ENCODE measurements at regions not wholly inside any gene's neighbourhood (a gene's known extent, or its start where the extent isn't known, plus 50 kb on each side); places are given as distances from the start of the nearest gene placed in this dataset.

DNA sequence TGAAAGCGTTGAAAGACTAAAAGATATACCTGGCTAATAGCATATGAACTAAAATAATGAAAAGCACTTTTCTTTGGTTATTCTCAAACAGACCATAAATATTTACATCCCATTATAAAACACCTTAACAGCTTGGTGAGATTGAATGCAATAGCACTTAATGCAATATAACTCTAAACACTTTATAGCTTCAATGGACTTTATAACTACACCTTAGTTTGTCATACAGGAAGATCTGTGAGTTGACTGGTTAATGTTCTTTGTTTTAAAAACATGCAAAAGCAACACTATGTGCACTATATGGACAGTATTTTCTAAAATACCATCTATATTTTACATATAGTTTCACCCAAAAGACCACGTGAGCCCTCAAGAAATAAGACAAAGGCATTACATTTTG lies 353.3 kb upstream of the ACVR2A start:
- Histone ChIP-seq H3K9ac (ENCODE audit: low read length) (no peak overlapping the region), H3K27ac (ENCODE audit: low read depth, low read length) (no peak overlapping the region), H3K36me3 (ENCODE audit: control insufficient read depth, insufficient read depth, low read length) (no peaks in the 10 kb centered on the region), H3K4me3 (ENCODE audit: low read depth, low read length) (no peak overlapping the region), H3K4me1 (ENCODE audit: control insufficient read depth, insufficient read depth, low read length) (peaks cover 21% of the 10 kb centered on the region), H3K9me3 (ENCODE audit: control insufficient read depth, insufficient read depth, low read depth, low read length) (no peaks in the 10 kb centered on the region), H3K27me3 (ENCODE audit: control insufficient read depth, insufficient read depth, low read length) (no peaks in the 10 kb centered on the region)

DNA sequence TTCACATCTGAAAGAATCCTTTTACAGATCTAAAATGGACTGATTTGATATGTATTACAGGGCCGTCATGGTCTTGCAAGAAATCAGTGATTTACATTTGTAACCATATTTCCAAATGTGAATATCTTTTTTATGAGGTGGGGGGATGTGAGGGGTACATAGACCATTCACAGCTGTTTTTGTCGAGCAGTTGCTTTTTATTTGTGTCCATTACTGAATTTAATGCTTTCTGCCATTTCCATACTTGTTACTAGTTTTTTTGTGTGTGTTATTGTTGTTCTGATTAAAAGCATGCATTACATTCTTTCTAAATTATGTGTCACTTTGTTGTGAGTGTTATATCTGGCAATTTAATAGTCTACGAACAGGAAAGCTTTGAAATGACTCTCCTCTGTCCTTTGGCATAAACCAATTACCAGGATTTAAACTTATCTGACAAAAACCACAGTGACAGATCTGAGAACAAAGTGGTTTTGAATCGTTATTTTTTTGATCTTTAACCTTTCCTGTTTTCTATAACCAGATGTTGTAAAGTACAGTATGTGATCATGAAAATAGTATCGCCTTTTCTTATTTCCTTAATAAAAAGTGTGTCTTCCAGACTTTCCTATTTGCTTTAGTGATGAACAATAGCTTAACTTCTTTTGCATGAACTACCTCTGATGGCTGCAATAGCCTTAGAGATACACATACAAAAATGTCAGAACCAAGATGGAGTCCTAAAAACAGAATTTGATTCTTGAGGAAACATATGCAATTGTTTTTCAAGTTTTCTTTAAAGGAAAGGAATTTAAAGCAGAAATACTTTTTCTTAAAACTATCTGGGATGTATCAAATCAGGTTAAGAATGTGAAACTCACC lies 354.2 kb upstream of the ACVR2A start:
- Histone ChIP-seq H3K27me3 (ENCODE audit: control insufficient read depth, insufficient read depth, low read length) (no peaks in the 10 kb centered on the region), H3K9me3 (ENCODE audit: control insufficient read depth, insufficient read depth, low read depth, low read length) (no peaks in the 10 kb centered on the region), H3K27ac (ENCODE audit: low read depth, low read length) (no peak overlapping the region), H3K4me3 (ENCODE audit: low read depth, low read length) (no peak overlapping the region), H3K4me1 (ENCODE audit: control insufficient read depth, insufficient read depth, low read length) (peaks cover 30% of the 10 kb centered on the region), H3K9ac (ENCODE audit: low read length) (no peak overlapping the region), H3K36me3 (ENCODE audit: control insufficient read depth, insufficient read depth, low read length) (no peaks in the 10 kb centered on the region)

DNA sequence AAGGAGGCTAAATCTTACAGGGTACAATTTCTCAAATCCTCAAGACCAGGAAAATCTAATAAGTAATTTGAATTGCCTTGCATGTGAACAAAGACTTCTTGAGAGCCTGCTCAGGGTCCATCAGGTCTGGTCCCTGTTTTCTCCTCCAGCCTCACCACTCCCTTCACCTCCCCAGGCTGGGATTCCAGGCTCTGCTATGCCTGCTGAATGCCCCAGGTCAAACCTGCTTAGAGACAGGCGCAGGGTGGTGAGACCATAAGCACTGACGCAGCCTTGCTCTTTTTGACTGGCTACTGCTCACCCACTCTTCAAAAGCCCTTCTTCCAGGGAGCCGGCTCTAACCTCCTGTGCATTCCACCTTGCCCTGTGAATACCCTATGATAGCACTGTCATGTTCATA lies 356.4 kb upstream of the ACVR2A start:
- H3K9ac ChIP-seq (ENCODE audit: low read length), result no peak overlapping the region
- H3K9me3 ChIP-seq (ENCODE audit: control insufficient read depth, insufficient read depth, low read depth, low read length), result no peaks in the 10 kb centered on the region
- no peak overlapping the region for H3K27ac ChIP-seq (ENCODE audit: low read depth, low read length)
- H3K27me3 ChIP-seq (ENCODE audit: control insufficient read depth, insufficient read depth, low read length), result no peaks in the 10 kb centered on the region
- no peak overlapping the region for H3K4me3 ChIP-seq (ENCODE audit: low read depth, low read length)
- H3K4me1 ChIP-seq (ENCODE audit: control insufficient read depth, insufficient read depth, low read length), result peaks cover 41% of the 10 kb centered on the region
- no peaks in the 10 kb centered on the region for H3K36me3 ChIP-seq (ENCODE audit: control insufficient read depth, insufficient read depth, low read length)

- H3K4me1 ChIP-seq (ENCODE audit: control insufficient read depth, insufficient read depth, low read length), result peaks cover 44% of the 10 kb centered on the region
- H3K27me3 ChIP-seq (ENCODE audit: control insufficient read depth, insufficient read depth, low read length), result no peaks in the 10 kb centered on the region
- H3K36me3 ChIP-seq (ENCODE audit: control insufficient read depth, insufficient read depth, low read length), result no peaks in the 10 kb centered on the region
- H3K9ac ChIP-seq (ENCODE audit: low read length), result peak overlapping the region; percentile 16
- H3K27ac ChIP-seq (ENCODE audit: low read depth, low read length), result no peak overlapping the region; the same call in 1 of the 2 replicates
- H3K9me3 ChIP-seq (ENCODE audit: control insufficient read depth, insufficient read depth, low read depth, low read length), result no peaks in the 10 kb centered on the region
- H3K4me3 ChIP-seq (ENCODE audit: low read depth, low read length), result no peak overlapping the region
These were observed 356.9 kb upstream of the ACVR2A start for GRCh38 chr2:147487978-147488289.

DNA sequence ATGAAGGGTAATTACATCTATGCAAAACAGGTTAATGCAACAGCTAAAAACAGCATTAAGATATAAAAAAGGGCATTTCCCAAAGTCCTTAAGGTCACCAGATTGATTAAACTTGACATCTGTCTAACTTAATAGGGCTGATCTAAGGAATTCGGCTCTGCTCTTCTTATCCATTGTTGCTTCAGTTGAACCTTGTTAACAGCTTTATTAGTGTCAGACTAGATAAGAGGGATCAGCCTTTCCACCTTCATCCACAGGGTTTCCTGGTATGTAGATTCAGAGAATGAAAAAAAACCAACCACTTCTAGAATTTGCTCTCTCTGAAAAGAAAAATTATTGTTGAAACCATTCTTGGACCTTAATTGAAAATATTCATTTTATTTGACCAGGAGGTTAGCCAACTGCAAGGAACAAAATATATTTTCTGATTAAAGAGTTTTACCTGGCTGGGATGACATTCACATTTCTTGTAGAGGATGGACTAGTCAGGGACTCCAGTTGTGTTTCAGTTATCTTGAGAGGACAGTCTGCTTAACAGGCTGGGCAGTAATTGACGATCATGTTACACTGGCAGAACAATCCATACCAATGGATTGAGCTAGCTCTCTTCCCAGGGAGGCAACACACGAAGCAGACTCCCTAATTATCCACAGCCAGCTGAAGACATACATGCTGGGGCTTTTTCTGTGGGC lies 357.4 kb upstream of the ACVR2A start:
- no peaks in the 10 kb centered on the region for H3K9me3 ChIP-seq (ENCODE audit: control insufficient read depth, insufficient read depth, low read depth, low read length)
- no peaks in the 10 kb centered on the region for H3K27me3 ChIP-seq (ENCODE audit: control insufficient read depth, insufficient read depth, low read length)
- H3K27ac ChIP-seq (ENCODE audit: low read depth, low read length), result no peak overlapping the region; the same call in 1 of the 2 replicates
- H3K9ac ChIP-seq (ENCODE audit: low read length), result peak overlapping the region; percentile 16
- H3K4me3 ChIP-seq (ENCODE audit: low read depth, low read length), result no peak overlapping the region
- peaks cover 45% of the 10 kb centered on the region for H3K4me1 ChIP-seq (ENCODE audit: control insufficient read depth, insufficient read depth, low read length)
- H3K36me3 ChIP-seq (ENCODE audit: control insufficient read depth, insufficient read depth, low read length), result no peaks in the 10 kb centered on the region

DNA sequence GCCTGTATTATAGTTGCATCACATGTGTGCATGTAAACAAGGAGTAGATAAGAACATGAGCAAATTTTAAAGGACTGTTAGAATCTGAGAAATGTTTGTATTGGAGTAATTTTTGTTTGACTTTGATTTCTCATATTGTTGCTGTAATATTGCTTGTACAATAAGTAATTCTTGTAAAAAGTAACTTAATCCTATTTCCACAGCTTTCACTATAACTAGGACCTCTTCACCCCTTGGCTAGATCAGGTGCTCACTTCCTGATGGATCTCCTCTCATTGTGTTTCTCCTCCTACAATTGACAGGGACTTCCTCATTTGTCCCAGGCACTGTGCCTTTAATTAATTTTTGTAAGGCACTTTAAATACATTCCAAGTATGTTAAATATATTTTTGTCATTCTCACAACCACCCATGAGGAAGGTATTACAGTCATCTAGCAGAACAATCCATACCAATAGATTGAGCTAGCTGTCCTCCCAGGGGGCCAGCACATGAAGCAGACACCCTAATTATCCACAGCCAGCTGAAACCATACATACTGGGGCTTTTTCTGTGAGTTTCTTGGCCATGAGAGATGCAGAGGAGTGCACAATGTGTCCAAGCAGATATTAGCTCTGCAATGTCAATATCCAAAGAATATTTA lies 359.5 kb upstream of the ACVR2A start:
- Histone ChIP-seq H3K27me3 (ENCODE audit: control insufficient read depth, insufficient read depth, low read length) (no peaks in the 10 kb centered on the region), H3K4me3 (ENCODE audit: low read depth, low read length) (no peak overlapping the region), H3K9me3 (ENCODE audit: control insufficient read depth, insufficient read depth, low read depth, low read length) (no peaks in the 10 kb centered on the region), H3K27ac (ENCODE audit: low read depth, low read length) (0 out of 2 replicates have a peak overlapping the region, but pooled peaks have one; percentile 28), H3K4me1 (ENCODE audit: control insufficient read depth, insufficient read depth, low read length) (peaks cover 56% of the 10 kb centered on the region), H3K9ac (ENCODE audit: low read length) (no peak overlapping the region), H3K36me3 (ENCODE audit: control insufficient read depth, insufficient read depth, low read length) (no peaks in the 10 kb centered on the region)

DNA sequence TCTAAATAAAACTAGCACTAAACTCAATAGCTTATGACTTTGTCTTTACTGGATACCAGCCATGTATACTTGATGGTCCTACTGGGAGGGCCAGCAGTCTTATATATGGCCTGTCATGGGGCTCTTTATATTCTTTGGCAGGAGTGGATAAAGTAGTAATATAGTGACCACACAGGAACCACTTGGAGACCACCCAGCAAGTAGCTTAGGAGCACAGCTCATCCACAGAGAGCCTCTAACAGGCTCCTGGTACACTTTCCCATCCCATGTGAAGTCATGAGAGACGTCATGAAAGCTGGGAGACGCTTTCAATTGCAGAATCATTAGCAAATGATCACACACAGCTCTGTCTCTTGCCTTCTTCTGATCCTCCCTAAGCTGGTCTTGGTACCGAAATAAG lies 360.9 kb upstream of the ACVR2A start:
- Histone ChIP-seq H3K9me3 (ENCODE audit: control insufficient read depth, insufficient read depth, low read depth, low read length) (no peaks in the 10 kb centered on the region), H3K4me3 (ENCODE audit: low read depth, low read length) (no peak overlapping the region), H3K9ac (ENCODE audit: low read length) (no peak overlapping the region), H3K27ac (ENCODE audit: low read depth, low read length) (no peak overlapping the region), H3K36me3 (ENCODE audit: control insufficient read depth, insufficient read depth, low read length) (no peaks in the 10 kb centered on the region), H3K4me1 (ENCODE audit: control insufficient read depth, insufficient read depth, low read length) (peaks cover 53% of the 10 kb centered on the region), H3K27me3 (ENCODE audit: control insufficient read depth, insufficient read depth, low read length) (no peaks in the 10 kb centered on the region)

GRCh38 chr2:147482916-147483669 lies 361.7 kb upstream of the ACVR2A start:
- Histone ChIP-seq H3K36me3 (ENCODE audit: control insufficient read depth, insufficient read depth, low read length) (no peaks in the 10 kb centered on the region), H3K4me1 (ENCODE audit: control insufficient read depth, insufficient read depth, low read length) (peaks cover 47% of the 10 kb centered on the region), H3K9ac (ENCODE audit: low read length) (no peak overlapping the region), H3K9me3 (ENCODE audit: control insufficient read depth, insufficient read depth, low read depth, low read length) (no peaks in the 10 kb centered on the region), H3K4me3 (ENCODE audit: low read depth, low read length) (no peak overlapping the region), H3K27me3 (ENCODE audit: control insufficient read depth, insufficient read depth, low read length) (no peaks in the 10 kb centered on the region), H3K27ac (ENCODE audit: low read depth, low read length) (no peak overlapping the region)

DNA sequence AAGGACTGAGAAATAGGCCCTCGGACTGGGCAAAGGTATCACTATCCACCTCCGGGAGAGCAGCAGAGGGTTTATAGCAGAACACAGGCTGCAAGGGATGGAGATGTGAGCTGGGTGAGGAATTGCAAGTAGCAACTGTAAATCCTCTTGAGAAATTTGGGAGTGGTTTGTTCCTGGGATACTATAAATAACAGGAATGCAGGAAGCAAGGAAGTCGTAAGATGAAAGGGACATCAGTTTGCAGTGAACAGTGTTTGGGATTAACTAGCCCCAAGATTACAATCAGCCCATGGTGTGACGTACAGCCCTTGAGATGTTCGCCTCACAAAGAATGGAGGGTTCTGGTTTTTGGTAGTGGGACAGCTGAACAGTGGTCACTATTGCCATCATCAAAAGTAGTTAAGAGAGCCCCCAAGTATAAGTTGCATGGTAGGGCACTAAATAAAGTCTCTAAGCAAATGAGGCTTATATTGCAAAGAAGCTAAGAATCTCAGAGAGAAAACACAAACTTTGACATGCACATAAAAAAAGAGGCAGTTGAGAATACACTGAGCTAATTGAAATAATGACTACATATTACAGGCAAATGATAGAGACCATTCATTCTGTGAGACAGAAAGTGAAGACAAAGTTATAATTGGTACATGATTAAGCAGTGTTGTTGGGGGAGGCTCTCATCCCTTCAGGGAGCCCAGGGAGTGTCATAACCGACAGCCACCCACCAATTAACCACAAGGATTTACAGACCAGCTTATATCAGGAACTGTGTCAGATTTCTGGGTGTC lies 362.5 kb upstream of the ACVR2A start:
- Histone ChIP-seq H3K4me1 (ENCODE audit: control insufficient read depth, insufficient read depth, low read length) (peaks cover 39% of the 10 kb centered on the region), H3K27ac (ENCODE audit: low read depth, low read length) (no peak overlapping the region), H3K36me3 (ENCODE audit: control insufficient read depth, insufficient read depth, low read length) (no peaks in the 10 kb centered on the region)

DNA sequence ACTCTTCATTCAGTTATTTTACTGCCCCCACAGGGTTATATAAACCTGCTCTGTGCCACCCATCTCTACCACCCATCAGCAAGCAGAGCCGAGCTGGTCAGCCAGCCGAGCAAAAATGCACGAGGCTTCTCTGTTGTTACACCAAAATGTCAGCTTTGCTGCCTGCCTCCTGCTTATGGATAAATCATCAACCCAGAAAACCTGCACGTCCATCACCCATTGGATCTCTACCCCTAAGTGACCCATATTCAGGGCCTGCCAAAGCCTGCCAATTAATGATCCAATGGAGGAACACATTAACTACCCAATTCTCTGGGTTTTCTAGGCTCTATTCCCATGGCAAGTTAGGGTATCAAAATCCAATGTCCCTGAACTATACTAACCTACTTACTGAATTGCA lies 365.5 kb upstream of the ACVR2A start:
- Histone ChIP-seq H3K4me1 (ENCODE audit: control insufficient read depth, insufficient read depth, low read length) (peaks cover 15% of the 10 kb centered on the region; the same call in 1 of the 2 replicates), H3K9ac (ENCODE audit: low read length) (no peak overlapping the region), H3K4me3 (ENCODE audit: low read depth, low read length) (no peak overlapping the region), H3K36me3 (ENCODE audit: control insufficient read depth, insufficient read depth, low read length) (no peaks in the 10 kb centered on the region), H3K9me3 (ENCODE audit: control insufficient read depth, insufficient read depth, low read depth, low read length) (no peaks in the 10 kb centered on the region), H3K27ac (ENCODE audit: low read depth, low read length) (no peak overlapping the region), H3K27me3 (ENCODE audit: control insufficient read depth, insufficient read depth, low read length) (no peaks in the 10 kb centered on the region)

More for the DNA sequence above, 362.5 kb upstream of the ACVR2A start:
- H3K4me3 ChIP-seq (ENCODE audit: low read depth, low read length), result no peak overlapping the region
- no peak overlapping the region for H3K9ac ChIP-seq (ENCODE audit: low read length)
- H3K9me3 ChIP-seq (ENCODE audit: control insufficient read depth, insufficient read depth, low read depth, low read length), result no peaks in the 10 kb centered on the region
- H3K27me3 ChIP-seq (ENCODE audit: control insufficient read depth, insufficient read depth, low read length), result no peaks in the 10 kb centered on the region

All from HUES6 (cell line).